Subcutaneous abdominal adipose tissue (tissue), 5 donors: ENCODE measurements at regions not wholly inside any gene's neighbourhood (a gene's known extent, or its start where the extent isn't known, plus 50 kb on each side); places are given as distances from the start of the nearest gene placed in this dataset.
"Not testable (repeated sequence)": the region's sequence is repeated elsewhere in the genome, so short reads cannot be mapped to it uniquely, and the experiment has no call there.

Experiments used
- H3K27ac ChIP-seq: one replicate; pipeline ENCODE4 v1.7.0; 2013; ENCODE audit warnings: low read depth, mild to moderate bottlenecking, inconsistent platforms, low read length, moderate library complexity
- H3K27me3 ChIP-seq, 5 donors: one replicate each; pipeline ENCODE4 v1.7.0; 2013; ENCODE audit warnings: low read length in 5 of 5, inconsistent platforms in 1 of 5; ENCODE audit not compliant: control insufficient read depth in 5 of 5, insufficient read depth in 4 of 5
- H3K36me3 ChIP-seq, 5 donors: one replicate each; pipeline ENCODE4 v1.7.0; 2013; ENCODE audit warnings: low read length in 5 of 5; ENCODE audit not compliant: control insufficient read depth in 5 of 5, insufficient read depth in 5 of 5
- H3K4me1 ChIP-seq, 5 donors: one replicate each; pipeline ENCODE4 v1.7.0; 2013; ENCODE audit warnings: low read length in 5 of 5, mild to moderate bottlenecking in 3 of 5, moderate library complexity in 1 of 5; ENCODE audit not compliant: control insufficient read depth in 5 of 5, insufficient read depth in 5 of 5
- H3K4me3 ChIP-seq, 5 donors: one replicate each; pipeline ENCODE4 v1.7.0; 2013; ENCODE audit warnings: low read length in 5 of 5, low read depth in 1 of 5
- H3K9ac ChIP-seq, 5 donors: one replicate each; pipeline ENCODE4 v1.7.0; 2013; ENCODE audit warnings: low read length in 5 of 5, mild to moderate bottlenecking in 4 of 5, moderate library complexity in 3 of 5
- H3K9me3 ChIP-seq, 5 donors: one replicate each; pipeline ENCODE4 v1.7.0; 2013; ENCODE audit warnings: low read length in 5 of 5; ENCODE audit not compliant: control insufficient read depth in 5 of 5
- donor health status: healthy.
- donor health status: healthy.
- donor health status: healthy.
- donor health status: healthy.
- donor health status: healthy.

GRCh38 chr12:97897881-97898280 is 435.3 kb downstream of the RMST start:
- H3K4me3 ChIP-seq, H3K27ac ChIP-seq, H3K9ac ChIP-seq, H3K9me3 ChIP-seq, H3K36me3 ChIP-seq, H3K4me1 ChIP-seq, H3K27me3 ChIP-seq: not testable (repeated sequence)

GRCh38 chr12:97899529-97899928 is 436.9 kb downstream of the RMST start:
- Histone ChIP-seq H3K4me1 (no peaks in the 10 kb centered on the region), H3K36me3 (no peaks in the 10 kb centered on the region), H3K9ac (no peak overlapping the region), H3K27ac (no peak overlapping the region), H3K27me3 (no peaks in the 10 kb centered on the region), H3K9me3 (no peaks in the 10 kb centered on the region), H3K4me3 (no peak overlapping the region)

GRCh38 chr12:97899956-97900355 is 437.4 kb downstream of the RMST start:
- no peak overlapping the region for H3K4me3 ChIP-seq
- H3K27ac ChIP-seq, result no peak overlapping the region
- no peaks in the 10 kb centered on the region for H3K9me3 ChIP-seq
- no peaks in the 10 kb centered on the region for H3K4me1 ChIP-seq
- no peak overlapping the region for H3K9ac ChIP-seq
- H3K27me3 ChIP-seq, result no peaks in the 10 kb centered on the region
- no peaks in the 10 kb centered on the region for H3K36me3 ChIP-seq

- no peak overlapping the region for H3K9ac ChIP-seq
- H3K4me1 ChIP-seq, result no peaks in the 10 kb centered on the region
- H3K27me3 ChIP-seq, result no peaks in the 10 kb centered on the region
- H3K36me3 ChIP-seq, result no peaks in the 10 kb centered on the region
- no peak overlapping the region for H3K4me3 ChIP-seq
- no peaks in the 10 kb centered on the region for H3K9me3 ChIP-seq
- H3K27ac ChIP-seq, result no peak overlapping the region
These were observed 440.8 kb downstream of the RMST start for GRCh38 chr12:97903356-97903755.

- no peak overlapping the region for H3K9ac ChIP-seq
- no peaks in the 10 kb centered on the region for H3K27me3 ChIP-seq
- H3K27ac ChIP-seq, result no peak overlapping the region
- no peaks in the 10 kb centered on the region for H3K9me3 ChIP-seq
- no peak overlapping the region for H3K4me3 ChIP-seq
- H3K36me3 ChIP-seq, result no peaks in the 10 kb centered on the region
- peaks cover 0 to 12% (median 4%) of the 10 kb centered on the region in 5 donors for H3K4me1 ChIP-seq
These were observed 444.9 kb downstream of the RMST start for GRCh38 chr12:97907504-97907903.

GRCh38 chr12:97910559-97910958 is 448.0 kb downstream of the RMST start:
- H3K27me3 ChIP-seq, result no peaks in the 10 kb centered on the region
- peaks cover 0 to 29% (median 14%) of the 10 kb centered on the region in 5 donors for H3K4me1 ChIP-seq
- no peaks in the 10 kb centered on the region for H3K36me3 ChIP-seq
- no peak overlapping the region for H3K27ac ChIP-seq
- H3K9me3 ChIP-seq, result no peaks in the 10 kb centered on the region
- H3K9ac ChIP-seq, result no peak overlapping the region
- H3K4me3 ChIP-seq, result no peak overlapping the region

- no peaks in the 10 kb centered on the region for H3K27me3 ChIP-seq
- no peak overlapping the region for H3K4me3 ChIP-seq
These were observed 450.3 kb downstream of the RMST start for GRCh38 chr12:97912943-97913342.

GRCh38 chr12:97921979-97922722 is 459.5 kb downstream of the RMST start:
- peaks cover 0 to 2% (median 0%) of the 10 kb centered on the region in 5 donors for H3K4me1 ChIP-seq
- H3K9ac ChIP-seq, result no peak overlapping the region
- no peaks in the 10 kb centered on the region for H3K36me3 ChIP-seq
- H3K27me3 ChIP-seq, result no peaks in the 10 kb centered on the region
- no peak overlapping the region for H3K4me3 ChIP-seq
- H3K9me3 ChIP-seq, result no peaks in the 10 kb centered on the region
- H3K27ac ChIP-seq, result peak overlapping the region; percentile 20

More at GRCh38 chr12:97912943-97913342, 450.3 kb downstream of the RMST start:
- no peak overlapping the region for H3K9ac ChIP-seq
- no peaks in the 10 kb centered on the region for H3K36me3 ChIP-seq
- peaks cover 0 to 29% (median 14%) of the 10 kb centered on the region in 5 donors for H3K4me1 ChIP-seq
- no peaks in the 10 kb centered on the region for H3K9me3 ChIP-seq
- H3K27ac ChIP-seq, result no peak overlapping the region

- peak overlapping the region; percentile 9 for H3K27ac ChIP-seq
- no peaks in the 10 kb centered on the region for H3K27me3 ChIP-seq
- peaks cover 0 to 2% (median 0%) of the 10 kb centered on the region in 5 donors for H3K4me1 ChIP-seq
- H3K36me3 ChIP-seq, result no peaks in the 10 kb centered on the region
- H3K4me3 ChIP-seq, result no peak overlapping the region
- H3K9ac ChIP-seq, result no peak overlapping the region
- H3K9me3 ChIP-seq, result no peaks in the 10 kb centered on the region
These were observed 460.9 kb downstream of the RMST start for GRCh38 chr12:97923546-97923945.

GRCh38 chr12:97924122-97924521 is 461.5 kb downstream of the RMST start:
- Histone ChIP-seq H3K4me3 (no peak overlapping the region), H3K9me3 (no peaks in the 10 kb centered on the region), H3K27me3 (no peaks in the 10 kb centered on the region), H3K9ac (no peak overlapping the region), H3K4me1 (peaks cover 0 to 2% (median 0%) of the 10 kb centered on the region in 5 donors), H3K27ac (no peak overlapping the region), H3K36me3 (no peaks in the 10 kb centered on the region)
